GM23248 (cell line): ENCODE measurements at regions not wholly inside any gene's neighbourhood (a gene's known extent, or its start where the extent isn't known, plus 50 kb on each side); places are given as distances from the start of the nearest gene placed in this dataset.

Source experiments
- DNase-seq: peaks from one replicate; pipeline ENCODE4 v3.0.0-alpha.2; 2015
- H2AFZ ChIP-seq: fragments of 200-600 bp; sonication (generic); 2 replicates; pipeline ENCODE4 v1.6.1; 2016; ENCODE audit warnings: antibody characterized with exemption
- H3F3A ChIP-seq: fragments of 200-600 bp; sonication (generic); 2 replicates; pipeline ENCODE4 v1.6.1; 2016; ENCODE audit warnings: mild to moderate bottlenecking, antibody characterized with exemption, mixed run types; ENCODE audit not compliant: insufficient read depth
- H3K27ac ChIP-seq: fragments of 200-600 bp; sonication (generic); 2 replicates; pipeline ENCODE4 v1.5.1; 2016; ENCODE audit warnings: mild to moderate bottlenecking
- H3K27me3 ChIP-seq: fragments of 200-600 bp; sonication (generic); replicated peaks from 2 replicates; pipeline ENCODE4 v1.6.1; 2016; ENCODE audit warnings: mild to moderate bottlenecking; ENCODE audit not compliant: insufficient read depth
- H3K36me3 ChIP-seq: fragments of 200-600 bp; sonication (generic); 2 replicates; pipeline ENCODE4 v1.6.1; 2016; ENCODE audit warnings: low read depth, mild to moderate bottlenecking
- H3K4me1 ChIP-seq: fragments of 200-600 bp; sonication (generic); 2 replicates; pipeline ENCODE4 v1.6.1; 2016; ENCODE audit warnings: mild to moderate bottlenecking; ENCODE audit not compliant: insufficient read depth
- H3K4me2 ChIP-seq: fragments of 200-600 bp; sonication (generic); one replicate; pipeline ENCODE4 v1.6.1; 2016; ENCODE audit warnings: mild to moderate bottlenecking; ENCODE audit not compliant: unreplicated experiment
- H3K4me3 ChIP-seq: fragments of 200-600 bp; sonication (generic); 2 replicates; pipeline ENCODE4 v1.5.1; 2016; ENCODE audit warnings: mild to moderate bottlenecking
- H3K79me2 ChIP-seq: fragments of 200-600 bp; sonication (generic); 2 replicates; pipeline ENCODE4 v1.6.1; 2016; ENCODE audit warnings: mild to moderate bottlenecking; ENCODE audit not compliant: insufficient read depth
- H3K9ac ChIP-seq: fragments of 200-600 bp; sonication (generic); 2 replicates; pipeline ENCODE4 v1.6.1; 2016; ENCODE audit warnings: mild to moderate bottlenecking
- H3K9me2 ChIP-seq: fragments of 200-600 bp; sonication (generic); 2 replicates; pipeline ENCODE4 v1.6.1; 2016; ENCODE audit warnings: mixed run types, mild to moderate bottlenecking, moderate library complexity; ENCODE audit not compliant: insufficient read depth
- H3K9me3 ChIP-seq: fragments of 200-600 bp; sonication (generic); one replicate; pipeline ENCODE4 v1.6.1; 2017; ENCODE audit warnings: low read depth
- H4K20me1 ChIP-seq: fragments of 200-600 bp; sonication (generic); 2 replicates; pipeline ENCODE4 v1.6.0; 2016; ENCODE audit not compliant: insufficient read depth
- EZH2 ChIP-seq: fragments of 200-600 bp; sonication (generic); IDR thresholded peaks from 2 replicates; pipeline ENCODE4 v1.6.1; 2018; ENCODE audit warnings: antibody characterized with exemption, mild to moderate bottlenecking; ENCODE audit not compliant: insufficient read depth, poor library complexity, severe bottlenecking
- EZH2phosphoT487 ChIP-seq: fragments of 200-600 bp; sonication (generic); IDR thresholded peaks from 2 replicates; pipeline ENCODE4 v1.6.1; 2018; ENCODE audit warnings: antibody characterized with exemption, moderate library complexity, mild to moderate bottlenecking, low read depth; ENCODE audit not compliant: insufficient read depth
- WGBS, 2 experiments: methylation state at CpG; one replicate each; pipeline ENCODE4 v1.1.6; 2015 to 2017; ENCODE audit warnings: low lambda C conversion rate in 2 of 2, low coverage in 1 of 2; ENCODE audit errors: missing lambda C conversion rate in 2 of 2; 5-methylcytosine and 5-hydroxymethylcytosine counted together
- in situ Hi-C: fragments of 300-500 bp; cut with MboI; formaldehyde crosslinking; loops from 2 replicates; pipeline ENCODE4 v1.15.0; 2020

GRCh38 chr5:73236541-73237128 lies 63.6 kb downstream of the TMEM174 start:
- Histone ChIP-seq H2AFZ (no peak overlapping the region), H3K9ac (no peak overlapping the region), H3K27ac (no peak overlapping the region), H3K4me3 (no peak overlapping the region), H3K27me3 (no peaks in the 10 kb centered on the region), H3K9me3 (no peaks in the 10 kb centered on the region), H3F3A (no peaks in the 10 kb centered on the region), H3K4me1 (peaks cover 9% of the 10 kb centered on the region), H3K4me2 (no peak overlapping the region), H3K79me2 (no peaks in the 10 kb centered on the region), H3K9me2 (no peaks in the 10 kb centered on the region), H3K36me3 (no peaks in the 10 kb centered on the region), H4K20me1 (no peaks in the 10 kb centered on the region)
- in situ Hi-C loops = no loop called here
- DNase-seq = no peak
- TF ChIP-seq EZH2 (no peak), EZH2phosphoT487 (no peak)
- 93 to 98% methylated on average over 5 of the region's 5 CpGs for WGBS, 2 experiments

DNA sequence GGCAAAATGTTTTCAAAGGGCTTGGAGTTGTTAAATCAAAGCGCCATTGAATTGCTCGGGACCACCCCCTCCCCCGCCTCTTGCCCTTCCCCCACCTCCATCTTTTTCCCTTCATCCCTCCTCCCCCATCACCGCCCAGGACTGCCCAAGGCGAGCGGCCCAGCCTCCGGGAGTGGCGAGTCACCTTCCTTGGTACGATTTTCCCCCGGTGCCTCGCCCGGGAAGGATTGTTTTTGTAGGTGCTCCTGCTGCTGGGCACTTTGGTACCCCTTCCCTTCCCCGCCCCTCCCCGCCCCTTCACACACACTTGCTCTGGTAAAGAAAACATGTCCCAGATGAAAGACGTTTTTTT lies 61.2 kb downstream of the TMEM174 start:
- H2AFZ ChIP-seq = no peak overlapping the region
- no peaks in the 10 kb centered on the region for H3K27me3 ChIP-seq
- H3K4me3 ChIP-seq = no peak overlapping the region
- H3K79me2 ChIP-seq = no peaks in the 10 kb centered on the region
- H3F3A ChIP-seq = no peaks in the 10 kb centered on the region; the same call in 1 of the 2 replicates
- no peak overlapping the region for H3K27ac ChIP-seq
- H3K9ac ChIP-seq = no peak overlapping the region
- H3K9me2 ChIP-seq = no peaks in the 10 kb centered on the region
- 89 to 91% methylated on average over 10 to 15 of the region's 15 CpGs for WGBS, 2 experiments
- H3K4me2 ChIP-seq = no peak overlapping the region
- H4K20me1 ChIP-seq = no peaks in the 10 kb centered on the region
- H3K4me1 ChIP-seq = peaks cover 22% of the 10 kb centered on the region
- DNase-seq = no peak
- in situ Hi-C loops = no loop called here
- H3K36me3 ChIP-seq = no peaks in the 10 kb centered on the region
- TF ChIP-seq EZH2 (no peak), EZH2phosphoT487 (no peak)
- no peaks in the 10 kb centered on the region for H3K9me3 ChIP-seq

DNA sequence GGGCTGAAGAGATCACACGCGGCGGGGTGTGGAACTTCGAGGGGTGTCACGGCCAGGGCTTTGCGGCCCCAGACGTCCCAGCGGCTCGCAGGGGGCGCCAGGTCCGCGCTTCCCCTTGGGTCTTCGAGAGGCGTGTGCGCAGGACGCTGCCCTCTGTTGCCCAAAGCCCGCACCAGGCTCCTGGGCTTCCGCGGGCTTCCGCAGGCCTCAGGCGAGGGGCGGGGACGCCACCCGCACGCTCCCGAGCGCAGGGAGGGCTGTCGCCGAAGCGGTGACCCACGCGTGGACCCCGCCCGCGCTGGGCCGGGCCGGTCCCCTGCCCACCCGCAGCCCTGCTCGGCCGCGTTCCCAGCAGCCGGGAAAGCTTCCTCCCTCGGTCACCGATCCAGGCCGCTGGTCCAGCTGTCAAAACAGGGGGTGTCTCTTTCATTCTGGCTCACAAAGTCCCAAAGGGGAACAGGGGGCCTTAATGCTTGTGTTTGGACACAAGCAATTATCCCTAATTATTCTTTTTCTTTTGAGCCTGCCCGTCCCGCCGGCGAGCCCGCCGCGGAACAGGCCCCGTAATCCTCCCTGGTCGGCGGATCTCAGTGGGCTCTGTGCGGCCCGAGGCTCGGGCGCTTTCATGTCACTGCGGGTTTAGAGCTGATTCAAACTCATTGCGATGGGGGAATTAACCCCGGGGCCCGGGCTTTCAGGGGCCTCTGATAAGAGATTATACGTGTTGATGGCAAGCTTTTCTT lies 60.6 kb downstream of the TMEM174 start:
- no peak overlapping the region for H3K27ac ChIP-seq
- no peak overlapping the region for H3K4me3 ChIP-seq
- 90 to 91% methylated on average over 39 to 64 of the region's 64 CpGs for whole genome bisulfite sequencing, 2 experiments
- DNase-seq = no peak
- H3K36me3 ChIP-seq = no peaks in the 10 kb centered on the region
- H3K27me3 ChIP-seq = no peaks in the 10 kb centered on the region
- H2AFZ ChIP-seq = no peak overlapping the region
- H3K4me1 ChIP-seq = peaks cover 25% of the 10 kb centered on the region
- no peaks in the 10 kb centered on the region for H3K79me2 ChIP-seq
- no peaks in the 10 kb centered on the region for H3K9me3 ChIP-seq
- H3K9me2 ChIP-seq = no peaks in the 10 kb centered on the region
- H3K9ac ChIP-seq = no peak overlapping the region
- in situ Hi-C loops = no loop called here
- TF ChIP-seq EZH2 = no peak
- TF ChIP-seq EZH2phosphoT487 = no peak
- H4K20me1 ChIP-seq = no peaks in the 10 kb centered on the region
- no peak overlapping the region for H3K4me2 ChIP-seq
- H3F3A ChIP-seq = no peaks in the 10 kb centered on the region; the same call in 1 of the 2 replicates

- H3K9me2 ChIP-seq = no peaks in the 10 kb centered on the region
- no peaks in the 10 kb centered on the region; the same call in 1 of the 2 replicates for H3F3A ChIP-seq
- H3K9ac ChIP-seq = no peak overlapping the region
- no peak overlapping the region for H3K4me3 ChIP-seq
- H3K79me2 ChIP-seq = no peaks in the 10 kb centered on the region
- H3K9me3 ChIP-seq = no peaks in the 10 kb centered on the region
- H3K36me3 ChIP-seq = no peaks in the 10 kb centered on the region
- H4K20me1 ChIP-seq = no peaks in the 10 kb centered on the region
- DNase-seq = no peak
- peaks cover 25% of the 10 kb centered on the region for H3K4me1 ChIP-seq
- no peak overlapping the region for H3K27ac ChIP-seq
- H3K27me3 ChIP-seq = no peaks in the 10 kb centered on the region
- H2AFZ ChIP-seq = no peak overlapping the region; the same call in 1 of the 2 replicates
- no peak overlapping the region for H3K4me2 ChIP-seq
- in situ Hi-C loops = no loop called here
- WGBS, 2 experiments = 89 to 90% methylated on average over 17 of the region's 17 CpGs
- no peak for TF ChIP-seq EZH2phosphoT487
- no peak for TF ChIP-seq EZH2
Observed at GRCh38 chr5:73233053-73233460, 60.1 kb downstream of the TMEM174 start.
